B cell (primary cell): ENCODE measurements at regions not wholly inside any gene's neighbourhood (a gene's known extent, or its start where the extent isn't known, plus 50 kb on each side); places are given as distances from the start of the nearest gene placed in this dataset.
"Not testable (repeated sequence)": the region's sequence is repeated elsewhere in the genome, so short reads cannot be mapped to it uniquely, and the experiment has no call there.

ENCODE experiments used
- ATAC-seq: fragments of 200-7000 bp; cut with Tn5 transposase; one replicate; pipeline ENCODE4 v1.10.0; 2021; ENCODE audit warnings: low read depth, mild to moderate bottlenecking, moderate number of reproducible peaks, moderate library complexity
- CTCF ChIA-PET: fragments of 350-600 bp; sonication (Branson Sonifier 250); formaldehyde crosslinking; loops from one replicate; lab custom pipeline; 2021; ENCODE audit warnings: antibody characterized with exemption, inconsistent platforms; lab: Charles Lee
- POLR2A ChIA-PET: fragments of 350-600 bp; sonication (Branson Sonifier 250); formaldehyde crosslinking; loops from one replicate; lab custom pipeline; 2021; ENCODE audit warnings: antibody characterized with exemption; lab: Charles Lee
- DNase-seq: peaks from one replicate; pipeline ENCODE4 v3.0.0; 2013
- H2AFZ ChIP-seq: 2 replicates; pipeline ENCODE4 v1.6.1; 2012; ENCODE audit warnings: mild to moderate bottlenecking, low read depth, low read length; ENCODE audit not compliant: insufficient read depth, poor library complexity, severe bottlenecking
- H3K27ac ChIP-seq, 2 donors: 1 replicate in 1 of 2; 2 replicates in 1 of 2; pipeline ENCODE4 v1.5.1; 2012 to 2013; ENCODE audit warnings: low read length in 2 of 2, mild to moderate bottlenecking in 2 of 2, moderate library complexity in 1 of 2
- H3K27me3 ChIP-seq, 4 experiments: fragments of 200-600 bp in 1 of 4; sonication (generic) in 1 of 4; replicated peaks in 1 of 4; 1 replicate in 2 of 4; 2 replicates in 2 of 4; pipeline versions ENCODE4 v1.6.1 to v1.7.0; 2013 to 2016; ENCODE audit warnings: low read length in 3 of 4, mild to moderate bottlenecking in 2 of 4, mixed read lengths in 1 of 4, moderate library complexity in 1 of 4; ENCODE audit not compliant: insufficient read depth in 4 of 4, control insufficient read depth in 3 of 4; ENCODE audit errors: control extremely low read depth in 1 of 4
- H3K36me3 ChIP-seq, 2 experiments: replicated peaks in 1 of 2; 1 replicate in 1 of 2; 2 replicates in 1 of 2; pipeline versions ENCODE4 v1.6.1 to v1.7.1; 2013; ENCODE audit warnings: low read length in 1 of 2; ENCODE audit not compliant: insufficient read depth in 2 of 2, control insufficient read depth in 1 of 2; ENCODE audit errors: control extremely low read depth in 1 of 2, extremely low read depth in 1 of 2
- H3K4me1 ChIP-seq, 2 donors: fragments of 200-600 bp in 1 of 2; sonication (generic) in 1 of 2; 1 replicate in 1 of 2; 2 replicates in 1 of 2; pipeline versions ENCODE4 v1.5.1 to v1.6.1; 2013 to 2017; ENCODE audit warnings: low read length in 2 of 2; ENCODE audit not compliant: control insufficient read depth in 2 of 2, insufficient read depth in 2 of 2
- H3K4me2 ChIP-seq: replicated peaks from 2 replicates; pipeline ENCODE3; 2012; ENCODE audit warnings: mild to moderate bottlenecking, low read depth, low read length; ENCODE audit not compliant: poor library complexity, severe bottlenecking
- H3K4me3 ChIP-seq, 5 experiments: fragments of 200-600 bp in 1 of 5; sonication (generic) in 1 of 5; 1 replicate in 3 of 5; 2 replicates in 2 of 5; pipeline versions ENCODE4 v1.5.1 to v1.7.0; 2011 to 2016; ENCODE audit warnings: low read length in 4 of 5, mild to moderate bottlenecking in 4 of 5, low read depth in 2 of 5, control low read depth in 1 of 5, moderate library complexity in 1 of 5; ENCODE audit not compliant: insufficient read depth in 1 of 5; ENCODE audit errors: control extremely low read depth in 1 of 5, extremely low read depth in 1 of 5
- H3K79me2 ChIP-seq: fragments of 200-600 bp; sonication (generic); one replicate; pipeline ENCODE4 v1.6.0; 2016; ENCODE audit warnings: low read length; ENCODE audit not compliant: control insufficient read depth, insufficient read depth
- H3K9ac ChIP-seq: fragments of 200-600 bp; sonication (generic); 2 replicates; pipeline ENCODE4 v1.6.1; 2017; ENCODE audit warnings: mild to moderate bottlenecking, low read length, moderate library complexity
- H3K9me3 ChIP-seq, 3 donors: one replicate each; pipeline versions ENCODE4 v1.6.1 to v1.7.1; 2013; ENCODE audit warnings: low read length in 2 of 3; ENCODE audit not compliant: control insufficient read depth in 2 of 3, insufficient read depth in 1 of 3; ENCODE audit errors: control extremely low read depth in 1 of 3
- H4K20me1 ChIP-seq: 2 replicates; pipeline ENCODE4 v1.6.0; 2012; ENCODE audit warnings: mild to moderate bottlenecking, low read length; ENCODE audit not compliant: insufficient read depth, control insufficient read depth, poor library complexity, severe bottlenecking
- H3K27ac Mint-ChIP-seq: one replicate; pipeline ENCODE4 v1.8.0; 2021; ENCODE audit warnings: mixed read lengths
- H3K27me3 Mint-ChIP-seq: one replicate; pipeline ENCODE4 v1.8.0; 2021; ENCODE audit warnings: mixed read lengths
- H3K4me1 Mint-ChIP-seq: one replicate; pipeline ENCODE4 v1.8.0; 2021; ENCODE audit warnings: mixed read lengths
- H3K4me3 Mint-ChIP-seq: one replicate; pipeline ENCODE4 v1.8.0; 2021; ENCODE audit warnings: mixed read lengths
- H3K9me3 Mint-ChIP-seq: one replicate; pipeline ENCODE4 v1.8.0; 2022; ENCODE audit warnings: mixed read lengths; ENCODE audit not compliant: insufficient read depth
- EZH2 ChIP-seq: IDR thresholded peaks from 2 replicates; pipeline ENCODE4 v1.6.1; 2012; ENCODE audit warnings: borderline replicate concordance, low read depth, mild to moderate bottlenecking, moderate library complexity, low read length; ENCODE audit not compliant: insufficient read depth, poor library complexity, severe bottlenecking
- WGBS: methylation state at CpG from one replicate; pipeline ENCODE4 v1.1.5; 2013; ENCODE audit warnings: missing lambda C conversion rate; ENCODE audit not compliant: insufficient coverage; 5-methylcytosine and 5-hydroxymethylcytosine counted together
- intact Hi-C: fragments of 100-400 bp; cut with micrococcal nuclease; formaldehyde crosslinking; loops from one replicate; pipeline ENCODE4 v1.10.0; 2022
- TF ChIP-seq, protein P1 (sequence below): fragments of 200-600 bp; IDR thresholded peaks from one replicate; pipeline ENCODE4 v1.8.0; 2022; ENCODE audit warnings: antibody characterized with exemption, mild to moderate bottlenecking

- no peak overlapping the region for H3K4me3 ChIP-seq
- Mint-ChIP-seq H3K4me1 (no peaks in the 10 kb centered on the region), H3K9me3 (no peaks in the 10 kb centered on the region), H3K27ac (no peak overlapping the region), H3K27me3 (no peaks in the 10 kb centered on the region), H3K4me3 (no peak overlapping the region)
- H3K9me3 ChIP-seq = peaks cover 0 to 3% (median 0%) of the 10 kb centered on the region in 3 donors
- H2AFZ ChIP-seq = no peak overlapping the region
- H3K27ac ChIP-seq = no peak overlapping the region
- no peaks in the 10 kb centered on the region for H3K79me2 ChIP-seq
- no peak overlapping the region for H3K9ac ChIP-seq
- ATAC-seq = no peak
- no peak for DNase-seq
- POLR2A ChIA-PET = no interaction called here
- H3K27me3 ChIP-seq = no peaks in the 10 kb centered on the region
- no peak overlapping the region for H3K4me2 ChIP-seq
- no CpG with 5 or more reads among the region's 2 CpGs for WGBS
- H3K4me1 ChIP-seq = no peaks in the 10 kb centered on the region
- H4K20me1 ChIP-seq = no peaks in the 10 kb centered on the region
- CTCF ChIA-PET = no interaction called here
- intact Hi-C loops = no loop called here
- no peak for TF ChIP-seq EZH2
- TF ChIP-seq, protein P1, sequence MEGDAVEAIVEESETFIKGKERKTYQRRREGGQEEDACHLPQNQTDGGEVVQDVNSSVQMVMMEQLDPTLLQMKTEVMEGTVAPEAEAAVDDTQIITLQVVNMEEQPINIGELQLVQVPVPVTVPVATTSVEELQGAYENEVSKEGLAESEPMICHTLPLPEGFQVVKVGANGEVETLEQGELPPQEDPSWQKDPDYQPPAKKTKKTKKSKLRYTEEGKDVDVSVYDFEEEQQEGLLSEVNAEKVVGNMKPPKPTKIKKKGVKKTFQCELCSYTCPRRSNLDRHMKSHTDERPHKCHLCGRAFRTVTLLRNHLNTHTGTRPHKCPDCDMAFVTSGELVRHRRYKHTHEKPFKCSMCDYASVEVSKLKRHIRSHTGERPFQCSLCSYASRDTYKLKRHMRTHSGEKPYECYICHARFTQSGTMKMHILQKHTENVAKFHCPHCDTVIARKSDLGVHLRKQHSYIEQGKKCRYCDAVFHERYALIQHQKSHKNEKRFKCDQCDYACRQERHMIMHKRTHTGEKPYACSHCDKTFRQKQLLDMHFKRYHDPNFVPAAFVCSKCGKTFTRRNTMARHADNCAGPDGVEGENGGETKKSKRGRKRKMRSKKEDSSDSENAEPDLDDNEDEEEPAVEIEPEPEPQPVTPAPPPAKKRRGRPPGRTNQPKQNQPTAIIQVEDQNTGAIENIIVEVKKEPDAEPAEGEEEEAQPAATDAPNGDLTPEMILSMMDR = no peak
- no peaks in the 10 kb centered on the region for H3K36me3 ChIP-seq
Measured at GRCh38 chr9:30103647-30104394, 2280.6 kb upstream of the ACO1 start.

DNA sequence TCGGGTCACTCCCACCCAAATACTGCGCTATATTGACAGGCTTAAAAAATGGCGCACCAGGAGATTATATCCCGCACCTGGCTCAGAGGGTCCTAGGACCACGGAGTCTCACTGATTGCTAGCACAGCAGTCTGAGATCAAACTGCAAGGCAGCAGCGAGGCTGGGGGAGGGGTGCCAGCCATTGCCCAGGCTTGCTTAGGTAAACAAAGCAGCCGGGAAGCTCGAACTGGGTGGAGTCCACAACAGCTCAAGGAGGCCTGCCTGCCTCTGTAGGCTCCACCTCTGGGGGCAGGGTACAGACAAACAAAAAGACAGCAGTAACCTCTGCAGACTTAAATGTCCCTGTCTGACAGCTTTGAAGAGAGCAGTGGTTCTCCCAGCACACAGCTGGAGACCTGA lies 2277.3 kb upstream of the ACO1 start:
- H3K4me1 Mint-ChIP-seq, H3K9ac ChIP-seq, H3K9me3 ChIP-seq, POLR2A ChIA-PET, DNase-seq, ATAC-seq, H3K27me3 Mint-ChIP-seq, intact Hi-C loops, H2AFZ ChIP-seq, H3K4me1 ChIP-seq, H3K27ac ChIP-seq, H3K4me3 Mint-ChIP-seq, H3K27me3 ChIP-seq, H3K4me3 ChIP-seq, H3K27ac Mint-ChIP-seq, H3K4me2 ChIP-seq, H4K20me1 ChIP-seq, H3K79me2 ChIP-seq, H3K9me3 Mint-ChIP-seq, CTCF ChIA-PET, H3K36me3 ChIP-seq: not testable (repeated sequence)
- WGBS = 90% methylated on average over 4 of the region's 8 CpGs
